PC-9 (cell line): ENCODE measurements at regions not wholly inside any gene's neighbourhood (a gene's known extent, or its start where the extent isn't known, plus 50 kb on each side); places are given as distances from the start of the nearest gene placed in this dataset.

Experiments used
- CTCF ChIP-seq: fragments of 200-600 bp; sonication (generic); conservative IDR thresholded peaks from 2 replicates; pipeline ENCODE4 v1.6.1; 2017; ENCODE audit warnings: mixed run types, antibody characterized with exemption, mild to moderate bottlenecking, moderate library complexity
- EZH2 ChIP-seq: fragments of 200-600 bp; sonication (generic); IDR thresholded peaks from 2 replicates; pipeline ENCODE4 v1.8.0; 2017; ENCODE audit warnings: antibody characterized with exemption, low read depth

- TF ChIP-seq CTCF, result no peak
- no peak for TF ChIP-seq EZH2
Observed at GRCh38 chr3:11698326-11699082, 54.8 kb upstream of the VGLL4 start.
